ENCODE measurements at regions not wholly inside any gene's neighbourhood (a gene's known extent, or its start where the extent isn't known, plus 50 kb on each side); places are given as distances from the start of the nearest gene placed in this dataset.

GRCh38 chr1:8256321-8256720 is 61.6 kb upstream of the SLC45A1 start:
- H3K79me2 ChIP-seq (ENCODE audit: low read length) = no peaks in the 10 kb centered on the region
- H3F3A ChIP-seq (ENCODE audit: insufficient read depth, low read length) = no peaks in the 10 kb centered on the region
- H4K20me1 ChIP-seq (ENCODE audit: insufficient read depth, low read length) = no peaks in the 10 kb centered on the region
- no peak overlapping the region for H3K9ac ChIP-seq (ENCODE audit: low read length)
- no peaks in the 10 kb centered on the region for H3K9me2 ChIP-seq (replicated peaks; ENCODE audit: insufficient read depth, low read length)
- no peak overlapping the region; the same call in 1 of the 2 replicates for H3K27ac ChIP-seq (ENCODE audit: low read length)
- H3K9me3 ChIP-seq (replicated peaks; ENCODE audit: insufficient read depth, low read length) = no peaks in the 10 kb centered on the region
- DNase-seq = no peak
- H3K4me1 ChIP-seq (ENCODE audit: low read length) = no peaks in the 10 kb centered on the region
- no peak overlapping the region for H3K4me2 ChIP-seq (ENCODE audit: low read depth, low read length)
- H3K36me3 ChIP-seq (replicated peaks; ENCODE audit: insufficient read depth, low read length) = no peaks in the 10 kb centered on the region
- H3K27me3 ChIP-seq (replicated peaks; ENCODE audit: insufficient read depth, low read length) = peaks cover 81% of the 10 kb centered on the region
- H3K4me3 ChIP-seq (ENCODE audit: low read length) = no peak overlapping the region
- TF ChIP-seq EZH2phosphoT487 (IDR thresholded peaks at IDR 0.05; ENCODE audit: low read length) (no peak), CTCF (IDR thresholded peaks at IDR 0.05; ENCODE audit: low read length) (no peak), EZH2 (optimal IDR thresholded peaks at IDR 0.05; ENCODE audit: low read depth, low read length) (no peak)
- H2AFZ ChIP-seq (ENCODE audit: low read length) = no peak overlapping the region

DNA sequence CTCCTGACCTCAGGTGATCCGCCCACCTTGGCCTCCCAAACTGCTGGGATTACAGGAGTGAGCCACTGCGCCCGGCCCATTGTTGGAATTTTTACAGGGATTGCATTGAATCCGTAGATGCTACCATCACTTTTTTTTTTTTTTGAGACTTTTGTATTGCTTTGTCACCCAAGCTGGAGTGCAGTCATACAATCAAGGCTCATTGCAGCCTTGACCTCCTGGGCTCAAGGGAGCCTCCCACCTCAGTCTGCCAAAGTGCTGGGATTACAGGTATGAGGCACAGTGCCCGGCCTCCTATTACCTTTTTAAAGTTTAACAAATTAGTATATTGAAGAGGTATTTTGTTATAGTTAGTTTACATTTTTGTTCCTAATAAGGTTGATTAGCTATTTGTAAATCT is 62.2 kb upstream of the SLC45A1 start:
- Histone ChIP-seq H3K4me2 (ENCODE audit: low read depth, low read length) (no peak overlapping the region), H3K9me3 (replicated peaks; ENCODE audit: insufficient read depth, low read length) (no peaks in the 10 kb centered on the region), H3K27ac (ENCODE audit: low read length) (no peak overlapping the region), H3F3A (ENCODE audit: insufficient read depth, low read length) (no peaks in the 10 kb centered on the region), H3K9ac (ENCODE audit: low read length) (no peak overlapping the region), H4K20me1 (ENCODE audit: insufficient read depth, low read length) (no peaks in the 10 kb centered on the region), H3K36me3 (replicated peaks; ENCODE audit: insufficient read depth, low read length) (no peaks in the 10 kb centered on the region), H3K9me2 (replicated peaks; ENCODE audit: insufficient read depth, low read length) (no peaks in the 10 kb centered on the region), H2AFZ (ENCODE audit: low read length) (no peak overlapping the region), H3K4me1 (ENCODE audit: low read length) (no peaks in the 10 kb centered on the region), H3K27me3 (replicated peaks; ENCODE audit: insufficient read depth, low read length) (peaks cover 82% of the 10 kb centered on the region), H3K4me3 (ENCODE audit: low read length) (no peak overlapping the region), H3K79me2 (ENCODE audit: low read length) (no peaks in the 10 kb centered on the region)
- TF ChIP-seq EZH2phosphoT487 (IDR thresholded peaks at IDR 0.05; ENCODE audit: low read length) (no peak), CTCF (IDR thresholded peaks at IDR 0.05; ENCODE audit: low read length) (no peak), EZH2 (optimal IDR thresholded peaks at IDR 0.05; ENCODE audit: low read depth, low read length) (no peak)
- DNase-seq = no peak

DNA sequence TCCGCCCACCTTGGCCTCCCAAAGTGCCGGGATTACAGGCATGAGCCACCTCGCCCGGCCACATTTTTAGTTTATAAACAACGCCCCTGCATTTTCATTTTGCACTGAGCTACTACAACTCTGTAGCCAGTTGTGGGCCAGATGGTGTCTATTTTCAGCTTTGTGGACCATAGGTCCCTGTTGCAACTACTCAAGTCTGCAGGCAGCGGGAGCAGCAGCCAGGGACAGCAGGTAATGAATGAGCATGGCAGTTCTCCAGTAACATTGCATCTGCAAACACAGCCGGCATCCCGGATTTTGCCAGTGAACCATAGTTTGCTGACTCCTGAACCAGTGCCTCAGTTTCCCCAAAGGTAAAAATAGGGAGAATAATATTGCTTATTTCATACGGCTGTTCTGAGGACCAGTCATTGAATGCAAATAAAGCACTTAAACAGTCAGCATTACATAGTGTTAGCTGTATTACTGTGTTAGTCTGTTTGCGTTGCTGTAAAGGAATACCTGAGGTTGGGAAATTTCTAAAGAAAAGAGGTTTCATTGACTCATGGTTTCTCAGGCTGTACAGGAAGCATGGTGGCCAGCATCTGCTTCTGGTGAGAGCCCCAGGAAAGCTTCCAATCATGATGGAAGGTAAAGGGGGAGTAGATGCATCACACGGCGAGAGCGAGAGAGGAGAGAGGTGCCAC is 65.5 kb upstream of the SLC45A1 start:
- H4K20me1 ChIP-seq (ENCODE audit: insufficient read depth, low read length) = no peaks in the 10 kb centered on the region
- H3K4me3 ChIP-seq (ENCODE audit: low read length) = no peak overlapping the region
- no peaks in the 10 kb centered on the region for H3F3A ChIP-seq (ENCODE audit: insufficient read depth, low read length)
- TF ChIP-seq EZH2 (optimal IDR thresholded peaks at IDR 0.05; ENCODE audit: low read depth, low read length) (no peak), CTCF (IDR thresholded peaks at IDR 0.05; ENCODE audit: low read length) (no peak), EZH2phosphoT487 (IDR thresholded peaks at IDR 0.05; ENCODE audit: low read length) (no peak)
- no peak overlapping the region for H3K27ac ChIP-seq (ENCODE audit: low read length)
- H3K27me3 ChIP-seq (replicated peaks; ENCODE audit: insufficient read depth, low read length) = peaks cover 83% of the 10 kb centered on the region
- H3K79me2 ChIP-seq (ENCODE audit: low read length) = no peaks in the 10 kb centered on the region
- no peak overlapping the region for H3K4me2 ChIP-seq (ENCODE audit: low read depth, low read length)
- no peak for DNase-seq
- no peaks in the 10 kb centered on the region for H3K9me3 ChIP-seq (replicated peaks; ENCODE audit: insufficient read depth, low read length)
- no peak overlapping the region for H2AFZ ChIP-seq (ENCODE audit: low read length)
- H3K9ac ChIP-seq (ENCODE audit: low read length) = no peak overlapping the region
- H3K9me2 ChIP-seq (replicated peaks; ENCODE audit: insufficient read depth, low read length) = no peaks in the 10 kb centered on the region
- no peaks in the 10 kb centered on the region for H3K36me3 ChIP-seq (replicated peaks; ENCODE audit: insufficient read depth, low read length)
- no peaks in the 10 kb centered on the region for H3K4me1 ChIP-seq (ENCODE audit: low read length)
